ENCODE measurements at regions not wholly inside any gene's neighbourhood (a gene's known extent, or its start where the extent isn't known, plus 50 kb on each side); places are given as distances from the start of the nearest gene placed in this dataset.

- no peak for TF ChIP-seq CTCF (IDR thresholded peaks at IDR 0.05)
- TF ChIP-seq POLR2A (IDR thresholded peaks at IDR 0.05; ENCODE audit: low read depth), result no peak
- no peak for TF ChIP-seq EP300 (IDR thresholded peaks at IDR 0.05)
Measured at GRCh38 chr11:131223198-131223991, 147.0 kb upstream of the NTM start.
